B cell (primary cell): ENCODE measurements at regions not wholly inside any gene's neighbourhood (a gene's known extent, or its start where the extent isn't known, plus 50 kb on each side); places are given as distances from the start of the nearest gene placed in this dataset.

Source experiments
- ATAC-seq: fragments of 200-7000 bp; cut with Tn5 transposase; one replicate; pipeline ENCODE4 v1.10.0; 2021; ENCODE audit warnings: low read depth, mild to moderate bottlenecking, moderate number of reproducible peaks, moderate library complexity
- CTCF ChIA-PET: fragments of 350-600 bp; sonication (Branson Sonifier 250); formaldehyde crosslinking; loops from one replicate; lab custom pipeline; 2021; ENCODE audit warnings: antibody characterized with exemption, inconsistent platforms; lab: Charles Lee
- POLR2A ChIA-PET: fragments of 350-600 bp; sonication (Branson Sonifier 250); formaldehyde crosslinking; loops from one replicate; lab custom pipeline; 2021; ENCODE audit warnings: antibody characterized with exemption; lab: Charles Lee
- DNase-seq: peaks from one replicate; pipeline ENCODE4 v3.0.0; 2013
- H2AFZ ChIP-seq: 2 replicates; pipeline ENCODE4 v1.6.1; 2012; ENCODE audit warnings: mild to moderate bottlenecking, low read depth, low read length; ENCODE audit not compliant: insufficient read depth, poor library complexity, severe bottlenecking
- H3K27ac ChIP-seq, 2 donors: 1 replicate in 1 of 2; 2 replicates in 1 of 2; pipeline ENCODE4 v1.5.1; 2012 to 2013; ENCODE audit warnings: low read length in 2 of 2, mild to moderate bottlenecking in 2 of 2, moderate library complexity in 1 of 2
- H3K27me3 ChIP-seq, 4 experiments: fragments of 200-600 bp in 1 of 4; sonication (generic) in 1 of 4; replicated peaks in 1 of 4; 1 replicate in 2 of 4; 2 replicates in 2 of 4; pipeline versions ENCODE4 v1.6.1 to v1.7.0; 2013 to 2016; ENCODE audit warnings: low read length in 3 of 4, mild to moderate bottlenecking in 2 of 4, mixed read lengths in 1 of 4, moderate library complexity in 1 of 4; ENCODE audit not compliant: insufficient read depth in 4 of 4, control insufficient read depth in 3 of 4; ENCODE audit errors: control extremely low read depth in 1 of 4
- H3K36me3 ChIP-seq, 2 experiments: replicated peaks in 1 of 2; 1 replicate in 1 of 2; 2 replicates in 1 of 2; pipeline versions ENCODE4 v1.6.1 to v1.7.1; 2013; ENCODE audit warnings: low read length in 1 of 2; ENCODE audit not compliant: insufficient read depth in 2 of 2, control insufficient read depth in 1 of 2; ENCODE audit errors: control extremely low read depth in 1 of 2, extremely low read depth in 1 of 2
- H3K4me1 ChIP-seq, 2 donors: fragments of 200-600 bp in 1 of 2; sonication (generic) in 1 of 2; 1 replicate in 1 of 2; 2 replicates in 1 of 2; pipeline versions ENCODE4 v1.5.1 to v1.6.1; 2013 to 2017; ENCODE audit warnings: low read length in 2 of 2; ENCODE audit not compliant: control insufficient read depth in 2 of 2, insufficient read depth in 2 of 2
- H3K4me2 ChIP-seq: replicated peaks from 2 replicates; pipeline ENCODE3; 2012; ENCODE audit warnings: mild to moderate bottlenecking, low read depth, low read length; ENCODE audit not compliant: poor library complexity, severe bottlenecking
- H3K4me3 ChIP-seq, 5 experiments: fragments of 200-600 bp in 1 of 5; sonication (generic) in 1 of 5; 1 replicate in 3 of 5; 2 replicates in 2 of 5; pipeline versions ENCODE4 v1.5.1 to v1.7.0; 2011 to 2016; ENCODE audit warnings: low read length in 4 of 5, mild to moderate bottlenecking in 4 of 5, low read depth in 2 of 5, control low read depth in 1 of 5, moderate library complexity in 1 of 5; ENCODE audit not compliant: insufficient read depth in 1 of 5; ENCODE audit errors: control extremely low read depth in 1 of 5, extremely low read depth in 1 of 5
- H3K79me2 ChIP-seq: fragments of 200-600 bp; sonication (generic); one replicate; pipeline ENCODE4 v1.6.0; 2016; ENCODE audit warnings: low read length; ENCODE audit not compliant: control insufficient read depth, insufficient read depth
- H3K9ac ChIP-seq: fragments of 200-600 bp; sonication (generic); 2 replicates; pipeline ENCODE4 v1.6.1; 2017; ENCODE audit warnings: mild to moderate bottlenecking, low read length, moderate library complexity
- H3K9me3 ChIP-seq, 3 donors: one replicate each; pipeline versions ENCODE4 v1.6.1 to v1.7.1; 2013; ENCODE audit warnings: low read length in 2 of 3; ENCODE audit not compliant: control insufficient read depth in 2 of 3, insufficient read depth in 1 of 3; ENCODE audit errors: control extremely low read depth in 1 of 3
- H4K20me1 ChIP-seq: 2 replicates; pipeline ENCODE4 v1.6.0; 2012; ENCODE audit warnings: mild to moderate bottlenecking, low read length; ENCODE audit not compliant: insufficient read depth, control insufficient read depth, poor library complexity, severe bottlenecking
- H3K27ac Mint-ChIP-seq: one replicate; pipeline ENCODE4 v1.8.0; 2021; ENCODE audit warnings: mixed read lengths
- H3K27me3 Mint-ChIP-seq: one replicate; pipeline ENCODE4 v1.8.0; 2021; ENCODE audit warnings: mixed read lengths
- H3K4me1 Mint-ChIP-seq: one replicate; pipeline ENCODE4 v1.8.0; 2021; ENCODE audit warnings: mixed read lengths
- H3K4me3 Mint-ChIP-seq: one replicate; pipeline ENCODE4 v1.8.0; 2021; ENCODE audit warnings: mixed read lengths
- H3K9me3 Mint-ChIP-seq: one replicate; pipeline ENCODE4 v1.8.0; 2022; ENCODE audit warnings: mixed read lengths; ENCODE audit not compliant: insufficient read depth
- EZH2 ChIP-seq: IDR thresholded peaks from 2 replicates; pipeline ENCODE4 v1.6.1; 2012; ENCODE audit warnings: borderline replicate concordance, low read depth, mild to moderate bottlenecking, moderate library complexity, low read length; ENCODE audit not compliant: insufficient read depth, poor library complexity, severe bottlenecking
- WGBS: methylation state at CpG from one replicate; pipeline ENCODE4 v1.1.5; 2013; ENCODE audit warnings: missing lambda C conversion rate; ENCODE audit not compliant: insufficient coverage; 5-methylcytosine and 5-hydroxymethylcytosine counted together
- intact Hi-C: fragments of 100-400 bp; cut with micrococcal nuclease; formaldehyde crosslinking; loops from one replicate; pipeline ENCODE4 v1.10.0; 2022
- TF ChIP-seq, protein P1 (sequence below): fragments of 200-600 bp; IDR thresholded peaks from one replicate; pipeline ENCODE4 v1.8.0; 2022; ENCODE audit warnings: antibody characterized with exemption, mild to moderate bottlenecking

DNA sequence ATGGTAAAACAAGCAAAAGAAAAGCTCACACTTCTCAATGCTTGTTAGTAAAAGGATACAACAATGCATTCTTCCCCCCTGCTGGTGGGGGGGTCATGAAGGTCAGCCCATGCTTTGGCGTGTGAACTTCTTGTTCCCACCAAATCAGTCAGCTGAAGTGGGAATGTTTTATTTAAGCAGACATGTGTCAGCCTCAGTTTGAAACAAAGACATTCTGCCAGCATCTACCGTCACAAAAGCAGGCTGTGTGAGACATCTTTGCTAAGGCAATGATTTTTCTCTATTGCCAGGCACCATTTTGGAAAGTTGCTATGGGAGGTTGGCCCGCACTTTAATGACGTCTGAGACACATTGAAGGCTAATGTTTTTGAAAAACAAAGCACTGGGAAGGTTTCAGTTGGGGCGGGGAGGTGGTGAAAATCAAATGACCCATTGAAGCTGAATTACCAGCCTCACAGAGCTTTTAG lies 206.6 kb downstream of the TLE3 start:
- 100% methylated on average over 1 of the region's 5 CpGs for WGBS
- no peak for TF ChIP-seq EZH2
- TF ChIP-seq, protein P1, sequence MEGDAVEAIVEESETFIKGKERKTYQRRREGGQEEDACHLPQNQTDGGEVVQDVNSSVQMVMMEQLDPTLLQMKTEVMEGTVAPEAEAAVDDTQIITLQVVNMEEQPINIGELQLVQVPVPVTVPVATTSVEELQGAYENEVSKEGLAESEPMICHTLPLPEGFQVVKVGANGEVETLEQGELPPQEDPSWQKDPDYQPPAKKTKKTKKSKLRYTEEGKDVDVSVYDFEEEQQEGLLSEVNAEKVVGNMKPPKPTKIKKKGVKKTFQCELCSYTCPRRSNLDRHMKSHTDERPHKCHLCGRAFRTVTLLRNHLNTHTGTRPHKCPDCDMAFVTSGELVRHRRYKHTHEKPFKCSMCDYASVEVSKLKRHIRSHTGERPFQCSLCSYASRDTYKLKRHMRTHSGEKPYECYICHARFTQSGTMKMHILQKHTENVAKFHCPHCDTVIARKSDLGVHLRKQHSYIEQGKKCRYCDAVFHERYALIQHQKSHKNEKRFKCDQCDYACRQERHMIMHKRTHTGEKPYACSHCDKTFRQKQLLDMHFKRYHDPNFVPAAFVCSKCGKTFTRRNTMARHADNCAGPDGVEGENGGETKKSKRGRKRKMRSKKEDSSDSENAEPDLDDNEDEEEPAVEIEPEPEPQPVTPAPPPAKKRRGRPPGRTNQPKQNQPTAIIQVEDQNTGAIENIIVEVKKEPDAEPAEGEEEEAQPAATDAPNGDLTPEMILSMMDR: no peak
- H3K27ac Mint-ChIP-seq: no peak overlapping the region

DNA sequence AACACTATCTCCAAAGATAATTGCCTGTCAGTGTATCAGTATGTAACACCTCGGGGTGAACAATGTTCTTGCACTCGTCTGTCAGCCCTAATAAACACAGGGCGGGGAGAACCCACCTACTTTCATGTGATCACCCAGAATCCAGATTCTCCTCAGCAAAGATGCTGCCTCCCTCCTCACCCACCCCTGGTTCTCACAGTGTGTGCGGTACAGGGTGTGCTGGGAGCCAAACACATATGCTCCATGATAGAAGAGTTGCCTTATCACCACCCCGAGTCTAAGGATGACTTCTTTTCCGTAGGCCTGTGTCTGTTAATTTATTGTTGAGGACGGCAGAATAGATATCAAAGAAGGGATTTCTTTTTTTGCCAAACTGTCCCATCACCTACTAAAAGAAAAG lies 206.1 kb downstream of the TLE3 start:
- Histone ChIP-seq H3K9me3 (peaks cover 1 to 11% (median 6%) of the 10 kb centered on the region in 3 donors), H3K9ac (no peak overlapping the region), H3K4me1 (no peaks in the 10 kb centered on the region), H3K36me3 (no peaks in the 10 kb centered on the region), H4K20me1 (no peaks in the 10 kb centered on the region), H3K79me2 (no peaks in the 10 kb centered on the region), H3K4me3 (no peak overlapping the region), H2AFZ (no peak overlapping the region), H3K4me2 (no peak overlapping the region), H3K27me3 (peaks cover 0 to 9% (median 6%) of the 10 kb centered on the region in 4 experiments), H3K27ac (no peak overlapping the region)
- 88% methylated on average over 4 of the region's 7 CpGs for WGBS
- ChIA-PET POLR2A (no interaction called here), CTCF (no interaction called here)
- peaks cover 4% of the 10 kb centered on the region for H3K4me1 Mint-ChIP-seq
- TF ChIP-seq, protein P1: no peak
- TF ChIP-seq EZH2: no peak
- no peak overlapping the region for H3K4me3 Mint-ChIP-seq
- no peaks in the 10 kb centered on the region for H3K9me3 Mint-ChIP-seq
- H3K27me3 Mint-ChIP-seq: peaks cover 41% of the 10 kb centered on the region
- intact Hi-C loops: no loop called here
- DNase-seq (no peak), ATAC-seq (no peak)
- no peak overlapping the region for H3K27ac Mint-ChIP-seq

More for the DNA sequence above, 206.6 kb downstream of the TLE3 start:
- no peak overlapping the region for H3K4me3 Mint-ChIP-seq
- CTCF ChIA-PET: no interaction called here
- no peaks in the 10 kb centered on the region for H3K36me3 ChIP-seq
- DNase-seq (no peak), ATAC-seq (no peak)
- H3K4me1 Mint-ChIP-seq: peaks cover 4% of the 10 kb centered on the region
- peaks cover 1 to 11% (median 6%) of the 10 kb centered on the region in 3 donors for H3K9me3 ChIP-seq
- no peak overlapping the region for H3K27ac ChIP-seq
- H3K27me3 ChIP-seq: peaks cover 0 to 10% (median 7%) of the 10 kb centered on the region in 4 experiments
- H4K20me1 ChIP-seq: no peaks in the 10 kb centered on the region
- no peak overlapping the region for H3K4me2 ChIP-seq
- H2AFZ ChIP-seq: no peak overlapping the region
- no peak overlapping the region for H3K4me3 ChIP-seq
- H3K4me1 ChIP-seq: no peaks in the 10 kb centered on the region
- H3K9me3 Mint-ChIP-seq: no peaks in the 10 kb centered on the region
- peaks cover 39% of the 10 kb centered on the region for H3K27me3 Mint-ChIP-seq
- POLR2A ChIA-PET: no interaction called here
- intact Hi-C loops: no loop called here
- no peak overlapping the region for H3K9ac ChIP-seq
- no peaks in the 10 kb centered on the region for H3K79me2 ChIP-seq
